ENCODE measurements at regions not wholly inside any gene's neighbourhood (a gene's known extent, or its start where the extent isn't known, plus 50 kb on each side); places are given as distances from the start of the nearest gene placed in this dataset.

- CTCF ChIA-PET = no interaction called here
- dilution Hi-C loops (cut with HindIII; ENCODE audit: low sequenced_read_pairs, unreplicated experiment) = no loop called here
These were observed 1138.6 kb upstream of the SORCS1 start for GRCh38 chr10:108303149-108303548.

More at GRCh38 chr10:108303149-108303548, 1138.6 kb upstream of the SORCS1 start:
- Histone ChIP-seq H3K56ac (ENCODE audit: extremely low read depth, insufficient read depth, low read length) (no peak overlapping the region), H3K79me1 (ENCODE audit: low read depth in 1 of 2, low read length in 2 of 2) (no peaks in the 10 kb centered on the region), H4K8ac (ENCODE audit: low read depth in 2 of 2, low read length in 2 of 2) (no peak overlapping the region), H3K9me3 (ENCODE audit: control insufficient read depth, insufficient read depth, low read length) (peaks cover 2% of the 10 kb centered on the region; the same call in 1 of the 2 replicates), H3K23ac (ENCODE audit: low read depth, low read length) (no peak overlapping the region), H2BK20ac (ENCODE audit: low read depth, low read length) (no peak overlapping the region), H3K4me2 (ENCODE audit: low read depth, low read length) (no peak overlapping the region), H3K9ac (ENCODE audit: low read depth, low read length) (no peak overlapping the region), H3K4me3 (ENCODE audit: insufficient read depth, low read depth, low read length) (no peak overlapping the region), H3K36me3 (ENCODE audit: control insufficient read depth, insufficient read depth, low read length) (no peaks in the 10 kb centered on the region), H3K4me1 (ENCODE audit: control insufficient read depth, insufficient read depth, low read length) (no peaks in the 10 kb centered on the region), H3K18ac (ENCODE audit: low read depth, low read length) (no peak overlapping the region), H4K20me1 (ENCODE audit: insufficient read depth, low read length) (no peaks in the 10 kb centered on the region), H2AK9ac (replicated peaks; ENCODE audit: low read depth, low read length, poor library complexity) (no peak overlapping the region), H3K4ac (ENCODE audit: low read depth, low read length) (no peak overlapping the region), H3K14ac (replicated peaks; ENCODE audit: low read depth, low read length) (no peak overlapping the region), H2BK5ac (ENCODE audit: low read depth, low read length, poor library complexity, severe bottlenecking) (no peak overlapping the region), H4K5ac (ENCODE audit: low read depth, low read length) (no peak overlapping the region), H3K27ac (ENCODE audit: insufficient read depth, low read length) (no peak overlapping the region), H3K27me3 (ENCODE audit: control insufficient read depth, insufficient read depth, low read length) (no peaks in the 10 kb centered on the region), H2AFZ (replicated peaks; ENCODE audit: low read length, poor library complexity) (no peak overlapping the region), H2BK120ac (ENCODE audit: low read depth, low read length) (no peak overlapping the region), H4K91ac (ENCODE audit: insufficient read depth, low read depth, low read length) (no peak overlapping the region), H2AK5ac (ENCODE audit: low read depth, low read length) (no peak overlapping the region), H3K9me1 (ENCODE audit: insufficient read depth, low read length) (no peaks in the 10 kb centered on the region), H2BK15ac (ENCODE audit: low read depth, low read length) (no peak overlapping the region)
- POLR2A ChIA-PET (ENCODE audit: unreplicated experiment) = no interaction called here
- 0% methylated on average over 1 of the region's 5 CpGs; no CpG with 5 or more reads in 1 of the 2 experiments for WGBS, 2 experiments (ENCODE audit: extremely low coverage in 2 of 2, insufficient read length in 1 of 2)
- DNase-seq (no peak), ATAC-seq (ENCODE audit: low read depth) (no peak)
- in situ Hi-C loops (cut with MboI; ENCODE audit: low sequenced_read_pairs) = no loop called here
- intact Hi-C loops (cut with micrococcal nuclease) = no loop called here
- BruUV-seq (replicated peaks) = no TSS peak
- TF ChIP-seq RAD21 (IDR thresholded peaks at IDR 0.05; ENCODE audit: low read length) (no peak), FOS (IDR thresholded peaks at IDR 0.05; ENCODE audit: low read depth, low read length) (no peak), USF2 (IDR thresholded peaks at IDR 0.05; ENCODE audit: low read depth, low read length) (no peak), CTCF (conservative IDR thresholded peaks at IDR 0.05; ENCODE audit: low read depth, low read length) (no peak), POLR2A (IDR thresholded peaks at IDR 0.05; ENCODE audit: low read depth, low read length) (no peak)
- TF ChIP-seq, protein P1, sequence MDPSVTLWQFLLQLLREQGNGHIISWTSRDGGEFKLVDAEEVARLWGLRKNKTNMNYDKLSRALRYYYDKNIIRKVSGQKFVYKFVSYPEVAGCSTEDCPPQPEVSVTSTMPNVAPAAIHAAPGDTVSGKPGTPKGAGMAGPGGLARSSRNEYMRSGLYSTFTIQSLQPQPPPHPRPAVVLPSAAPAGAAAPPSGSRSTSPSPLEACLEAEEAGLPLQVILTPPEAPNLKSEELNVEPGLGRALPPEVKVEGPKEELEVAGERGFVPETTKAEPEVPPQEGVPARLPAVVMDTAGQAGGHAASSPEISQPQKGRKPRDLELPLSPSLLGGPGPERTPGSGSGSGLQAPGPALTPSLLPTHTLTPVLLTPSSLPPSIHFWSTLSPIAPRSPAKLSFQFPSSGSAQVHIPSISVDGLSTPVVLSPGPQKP (IDR thresholded peaks at IDR 0.05; ENCODE audit: borderline replicate concordance, low read depth, low read length) = no peak

All from IMR-90 (cell line).